ENCODE measurements at regions not wholly inside any gene's neighbourhood (a gene's known extent, or its start where the extent isn't known, plus 50 kb on each side); places are given as distances from the start of the nearest gene placed in this dataset.

GRCh38 chrX:42151808-42152207, 228.5 kb upstream of the CASK start:
- DNase-seq (ENCODE audit: low spot score): no peak

- DNase-seq (ENCODE audit: low spot score): no peak
Measured at GRCh38 chrX:42149765-42150164, 226.4 kb upstream of the CASK start.

- no peak for DNase-seq (ENCODE audit: low spot score)
Measured at GRCh38 chrX:42149281-42149680, 225.9 kb upstream of the CASK start.

- DNase-seq (ENCODE audit: low spot score): peak; percentile 4
Measured at GRCh38 chrX:42143866-42144592, 220.7 kb upstream of the CASK start.

- DNase-seq (ENCODE audit: low spot score): no peak
Measured at GRCh38 chrX:42140320-42140719, 217.0 kb upstream of the CASK start.

GRCh38 chrX:42135583-42136228, 212.4 kb upstream of the CASK start:
- DNase-seq (ENCODE audit: low spot score): no peak

GRCh38 chrX:42131856-42132255, 208.5 kb upstream of the CASK start:
- DNase-seq (ENCODE audit: low spot score): no peak

- no peak for DNase-seq (ENCODE audit: low spot score)
Measured at GRCh38 chrX:42129022-42129940, 205.9 kb upstream of the CASK start.

- DNase-seq (ENCODE audit: low spot score): no peak
Measured at GRCh38 chrX:42128587-42128986, 205.2 kb upstream of the CASK start.

- DNase-seq (ENCODE audit: low spot score): no peak
Measured at GRCh38 chrX:42128020-42128419, 204.7 kb upstream of the CASK start.

- DNase-seq (ENCODE audit: low spot score): no peak
Measured at GRCh38 chrX:42127563-42127962, 204.2 kb upstream of the CASK start.

GRCh38 chrX:42123369-42123768, 200.0 kb upstream of the CASK start:
- no peak for DNase-seq (ENCODE audit: low spot score)

- no peak for DNase-seq (ENCODE audit: low spot score)
Measured at GRCh38 chrX:42119076-42119475, 195.7 kb upstream of the CASK start.

GRCh38 chrX:42117318-42117717, 194.0 kb upstream of the CASK start:
- no peak for DNase-seq (ENCODE audit: low spot score)

- no peak for DNase-seq (ENCODE audit: low spot score)
Measured at GRCh38 chrX:42109428-42109827, 186.1 kb upstream of the CASK start.

GRCh38 chrX:42107495-42108488, 184.4 kb upstream of the CASK start:
- no peak for DNase-seq (ENCODE audit: low spot score)

GRCh38 chrX:42106556-42106955, 183.2 kb upstream of the CASK start:
- DNase-seq (ENCODE audit: low spot score): no peak

- no peak for DNase-seq (ENCODE audit: low spot score)
Measured at GRCh38 chrX:42102586-42103282, 179.4 kb upstream of the CASK start.

GRCh38 chrX:42098900-42099299, 175.5 kb upstream of the CASK start:
- DNase-seq (ENCODE audit: low spot score): no peak

GRCh38 chrX:42097486-42097885, 174.1 kb upstream of the CASK start:
- DNase-seq (ENCODE audit: low spot score): no peak
